ENCODE measurements at regions not wholly inside any gene's neighbourhood (a gene's known extent, or its start where the extent isn't known, plus 50 kb on each side); places are given as distances from the start of the nearest gene placed in this dataset.

DNA sequence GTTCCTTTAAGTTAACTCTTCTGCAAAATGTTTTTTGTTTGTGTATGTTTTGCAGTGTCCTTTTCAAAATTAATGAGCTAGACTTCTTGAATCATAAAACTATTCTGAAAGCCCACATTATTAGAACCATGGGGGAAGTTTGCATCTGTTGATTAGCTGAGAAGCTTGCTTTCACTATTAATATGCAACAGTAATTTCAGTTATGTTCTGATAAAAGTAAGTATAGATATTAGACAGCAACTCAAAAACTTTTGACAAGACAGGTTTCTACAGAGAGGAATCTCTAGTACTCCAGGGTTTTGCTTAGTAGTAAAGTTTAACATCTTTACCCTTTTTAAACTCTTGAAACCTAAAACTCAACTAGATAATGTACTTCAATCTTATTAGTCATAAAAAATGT, 147.8 kb downstream of the UBE2E3 start:
- H3K4me2 ChIP-seq (ENCODE audit: insufficient read depth, low read length), result no peak overlapping the region
- no peak for ATAC-seq (ENCODE audit: insufficient read depth, low read depth)
- H3K36me3 ChIP-seq (ENCODE audit: insufficient read depth, low read length), result no peaks in the 10 kb centered on the region; the same call in 1 of the 2 replicates

GRCh38 chr2:181129364-181130056, 149.1 kb downstream of the UBE2E3 start:
- TF ChIP-seq CTCF (IDR thresholded peaks at IDR 0.05; ENCODE audit: borderline replicate concordance, extremely low read depth, low read length, poor library complexity, severe bottlenecking) (no peak), EZH2 (IDR thresholded peaks at IDR 0.05; ENCODE audit: borderline replicate concordance, low read depth, low read length, severe bottlenecking) (no peak)
- H3K79me2 ChIP-seq (ENCODE audit: insufficient read depth, low read length), result peaks cover 63% of the 10 kb centered on the region
- peaks cover 47% of the 10 kb centered on the region for H3K4me1 ChIP-seq (ENCODE audit: insufficient read depth, low read length)
- no peaks in the 10 kb centered on the region for H4K20me1 ChIP-seq (ENCODE audit: insufficient read depth, low read length)
- no peak overlapping the region for H3K4me2 ChIP-seq (ENCODE audit: insufficient read depth, low read length)
- H2AFZ ChIP-seq (ENCODE audit: low read depth, low read length), result no peak overlapping the region
- H3K4me3 ChIP-seq (ENCODE audit: low read depth in 1 of 2, low read length in 2 of 2), result no peak overlapping the region
- H3K27me3 ChIP-seq (ENCODE audit: insufficient read depth, low read length, poor library complexity), result no peaks in the 10 kb centered on the region
- no peaks in the 10 kb centered on the region for H3K9me3 ChIP-seq (ENCODE audit: insufficient read depth, low read length, severe bottlenecking)
- DNase-seq (no peak), ATAC-seq (ENCODE audit: insufficient read depth, low read depth) (no peak)
- H3K27ac ChIP-seq (ENCODE audit: low read length), result peak overlapping the region; percentile 39; the same call in 1 of the 2 replicates
- no peaks in the 10 kb centered on the region; the same call in 1 of the 2 replicates for H3K36me3 ChIP-seq (ENCODE audit: insufficient read depth, low read length)
- H3K9ac ChIP-seq (ENCODE audit: low read depth, low read length), result no peak overlapping the region

More for the DNA sequence above, 147.8 kb downstream of the UBE2E3 start:
- H3K27ac ChIP-seq (ENCODE audit: low read length), result no peak overlapping the region
- no peaks in the 10 kb centered on the region for H3K9me3 ChIP-seq (ENCODE audit: insufficient read depth, low read length, severe bottlenecking)
- H3K4me3 ChIP-seq (ENCODE audit: low read depth in 1 of 2, low read length in 2 of 2), result no peak overlapping the region
- TF ChIP-seq CTCF (IDR thresholded peaks at IDR 0.05; ENCODE audit: borderline replicate concordance, extremely low read depth, low read length, poor library complexity, severe bottlenecking) (no peak), EZH2 (IDR thresholded peaks at IDR 0.05; ENCODE audit: borderline replicate concordance, low read depth, low read length, severe bottlenecking) (no peak)
- H3K9ac ChIP-seq (ENCODE audit: low read depth, low read length), result no peak overlapping the region
- H2AFZ ChIP-seq (ENCODE audit: low read depth, low read length), result no peak overlapping the region
- no peak for DNase-seq
- peaks cover 55% of the 10 kb centered on the region for H3K79me2 ChIP-seq (ENCODE audit: insufficient read depth, low read length)
- peaks cover 59% of the 10 kb centered on the region for H3K4me1 ChIP-seq (ENCODE audit: insufficient read depth, low read length)
- H3K27me3 ChIP-seq (ENCODE audit: insufficient read depth, low read length, poor library complexity), result no peaks in the 10 kb centered on the region
- no peaks in the 10 kb centered on the region for H4K20me1 ChIP-seq (ENCODE audit: insufficient read depth, low read length)

DNA sequence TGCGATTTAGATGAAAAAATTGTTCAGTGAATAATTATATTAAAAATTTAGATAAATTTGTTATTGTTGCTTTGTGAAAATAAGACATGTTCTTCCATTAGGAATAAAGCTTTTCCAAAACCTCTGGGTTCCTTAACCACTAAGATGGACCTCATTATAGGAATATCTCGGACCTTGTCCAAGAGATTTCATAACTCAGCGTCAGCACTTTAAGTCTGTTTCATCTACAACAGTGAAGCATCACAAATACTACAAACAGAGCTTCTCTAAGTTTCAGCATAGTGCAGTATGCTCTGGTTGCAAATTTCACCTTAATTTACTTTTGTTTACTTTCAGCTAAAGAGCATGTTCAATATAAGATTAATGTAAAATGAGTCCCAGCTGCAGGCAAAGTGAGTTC, 150.3 kb downstream of the UBE2E3 start:
- Histone ChIP-seq H3K27ac (ENCODE audit: low read length) (no peak overlapping the region), H3K4me3 (ENCODE audit: low read depth in 1 of 2, low read length in 2 of 2) (no peak overlapping the region), H2AFZ (ENCODE audit: low read depth, low read length) (no peak overlapping the region), H4K20me1 (ENCODE audit: insufficient read depth, low read length) (no peaks in the 10 kb centered on the region), H3K4me1 (ENCODE audit: insufficient read depth, low read length) (peaks cover 35% of the 10 kb centered on the region), H3K9ac (ENCODE audit: low read depth, low read length) (no peak overlapping the region), H3K27me3 (ENCODE audit: insufficient read depth, low read length, poor library complexity) (no peaks in the 10 kb centered on the region), H3K9me3 (ENCODE audit: insufficient read depth, low read length, severe bottlenecking) (no peaks in the 10 kb centered on the region), H3K36me3 (ENCODE audit: insufficient read depth, low read length) (no peaks in the 10 kb centered on the region; the same call in 1 of the 2 replicates), H3K79me2 (ENCODE audit: insufficient read depth, low read length) (peaks cover 60% of the 10 kb centered on the region), H3K4me2 (ENCODE audit: insufficient read depth, low read length) (no peak overlapping the region)
- DNase-seq, result no peak
- no peak for ATAC-seq (ENCODE audit: insufficient read depth, low read depth)
- TF ChIP-seq EZH2 (IDR thresholded peaks at IDR 0.05; ENCODE audit: borderline replicate concordance, low read depth, low read length, severe bottlenecking), result no peak
- no peak for TF ChIP-seq CTCF (IDR thresholded peaks at IDR 0.05; ENCODE audit: borderline replicate concordance, extremely low read depth, low read length, poor library complexity, severe bottlenecking)
